MM.1S (cell line): ENCODE measurements at regions not wholly inside any gene's neighbourhood (a gene's known extent, or its start where the extent isn't known, plus 50 kb on each side); places are given as distances from the start of the nearest gene placed in this dataset.

Source experiments
- DNase-seq: peaks from one replicate; pipeline ENCODE4 v3.0.0-alpha.2; 2015
- H2AFZ ChIP-seq: fragments of 300-600 bp; sonication (generic); 2 replicates; pipeline ENCODE4 v1.6.0; 2016; ENCODE audit warnings: antibody characterized with exemption, low read length
- H3F3A ChIP-seq: fragments of 300-600 bp; sonication (generic); 2 replicates; pipeline ENCODE4 v1.6.1; 2016; ENCODE audit warnings: mild to moderate bottlenecking, antibody characterized with exemption, low read length, moderate library complexity, mixed read lengths; ENCODE audit not compliant: insufficient read depth
- H3K27ac ChIP-seq: fragments of 300-600 bp; sonication (generic); 2 replicates; pipeline ENCODE4 v1.5.1; 2016; ENCODE audit warnings: mild to moderate bottlenecking, low read length
- H3K27me3 ChIP-seq: fragments of 300-600 bp; sonication (generic); replicated peaks from 2 replicates; pipeline ENCODE4 v1.6.0; 2016; ENCODE audit warnings: low read length; ENCODE audit not compliant: insufficient read depth
- H3K36me3 ChIP-seq: fragments of 300-600 bp; sonication (generic); replicated peaks from 2 replicates; pipeline ENCODE4 v1.6.1; 2016; ENCODE audit warnings: mild to moderate bottlenecking, low read length, mixed read lengths; ENCODE audit not compliant: insufficient read depth
- H3K4me1 ChIP-seq: fragments of 300-600 bp; sonication (generic); 2 replicates; pipeline ENCODE4 v1.6.1; 2016; ENCODE audit warnings: low read length, mixed read lengths
- H3K4me2 ChIP-seq: fragments of 300-600 bp; sonication (generic); 2 replicates; pipeline ENCODE4 v1.6.0; 2016; ENCODE audit warnings: low read depth, low read length
- H3K4me3 ChIP-seq: fragments of 300-600 bp; sonication (generic); 2 replicates; pipeline ENCODE4 v1.5.1; 2016; ENCODE audit warnings: low read length, mixed read lengths
- H3K79me2 ChIP-seq: fragments of 300-600 bp; sonication (generic); 2 replicates; pipeline ENCODE4 v1.6.1; 2016; ENCODE audit warnings: mixed run types, low read length, mixed read lengths
- H3K9ac ChIP-seq: fragments of 300-600 bp; sonication (generic); 2 replicates; pipeline ENCODE4 v1.6.1; 2016; ENCODE audit warnings: low read length, mixed read lengths
- H3K9me2 ChIP-seq: fragments of 300-600 bp; sonication (generic); replicated peaks from 2 replicates; pipeline ENCODE4 v1.6.1; 2016; ENCODE audit warnings: mild to moderate bottlenecking, low read length, mixed read lengths; ENCODE audit not compliant: insufficient read depth
- H3K9me3 ChIP-seq: fragments of 300-600 bp; sonication (generic); replicated peaks from 2 replicates; pipeline ENCODE4 v1.6.1; 2016; ENCODE audit warnings: mild to moderate bottlenecking, low read length, mixed read lengths; ENCODE audit not compliant: insufficient read depth
- H4K20me1 ChIP-seq: fragments of 300-600 bp; sonication (generic); 2 replicates; pipeline ENCODE4 v1.6.1; 2016; ENCODE audit warnings: mild to moderate bottlenecking, low read length, moderate library complexity, mixed read lengths; ENCODE audit not compliant: insufficient read depth
- EZH2 ChIP-seq: fragments of 300-600 bp; sonication (generic); optimal IDR thresholded peaks from 2 replicates; pipeline ENCODE3; 2017; ENCODE audit warnings: low read depth, mild to moderate bottlenecking, antibody characterized with exemption, low read length, mixed read lengths
- EZH2phosphoT487 ChIP-seq: fragments of 300-600 bp; sonication (generic); IDR thresholded peaks from 2 replicates; pipeline ENCODE4 v1.6.1; 2018; ENCODE audit warnings: antibody characterized with exemption, low read length
- TF ChIP-seq, protein P1 (sequence below): fragments of 300-600 bp; sonication (generic); IDR thresholded peaks from 2 replicates; pipeline ENCODE4 v1.5.1; 2016; ENCODE audit warnings: antibody characterized with exemption, low read length, mixed read lengths

- no peak overlapping the region for H3K27ac ChIP-seq
These were observed 218.0 kb downstream of the UBE3A start for GRCh38 chr15:25220834-25221233.

DNA sequence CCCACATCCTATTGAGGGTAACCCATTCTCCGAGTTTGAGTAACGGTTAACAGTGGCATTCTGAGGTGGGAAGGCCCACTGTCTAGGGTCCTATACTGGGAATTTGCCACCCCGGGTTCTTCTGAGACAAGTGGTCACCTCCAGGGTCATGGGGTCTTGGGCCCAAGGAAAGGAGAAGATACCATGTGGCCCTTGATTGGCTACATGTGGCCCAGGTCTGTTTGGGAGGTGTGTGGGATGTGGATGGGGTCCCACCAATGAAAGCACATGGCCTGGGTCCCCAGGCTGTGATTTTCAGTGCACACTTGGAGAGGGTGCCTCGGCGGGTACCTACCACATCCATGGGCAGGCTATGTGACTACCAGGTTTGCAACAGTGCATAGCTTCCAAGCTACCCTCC is 214.4 kb downstream of the UBE3A start:
- Histone ChIP-seq H3K9me3 (no peaks in the 10 kb centered on the region), H3F3A (no peaks in the 10 kb centered on the region), H3K27me3 (no peaks in the 10 kb centered on the region), H3K27ac (no peak overlapping the region), H4K20me1 (no peaks in the 10 kb centered on the region), H3K79me2 (no peaks in the 10 kb centered on the region), H3K36me3 (no peaks in the 10 kb centered on the region), H3K9ac (no peak overlapping the region), H3K4me1 (no peaks in the 10 kb centered on the region), H3K4me3 (no peak overlapping the region), H3K4me2 (no peak overlapping the region), H2AFZ (no peak overlapping the region), H3K9me2 (no peaks in the 10 kb centered on the region)
- no peak for DNase-seq
- TF ChIP-seq EZH2phosphoT487 (no peak), EZH2 (no peak)
- TF ChIP-seq, protein P1, sequence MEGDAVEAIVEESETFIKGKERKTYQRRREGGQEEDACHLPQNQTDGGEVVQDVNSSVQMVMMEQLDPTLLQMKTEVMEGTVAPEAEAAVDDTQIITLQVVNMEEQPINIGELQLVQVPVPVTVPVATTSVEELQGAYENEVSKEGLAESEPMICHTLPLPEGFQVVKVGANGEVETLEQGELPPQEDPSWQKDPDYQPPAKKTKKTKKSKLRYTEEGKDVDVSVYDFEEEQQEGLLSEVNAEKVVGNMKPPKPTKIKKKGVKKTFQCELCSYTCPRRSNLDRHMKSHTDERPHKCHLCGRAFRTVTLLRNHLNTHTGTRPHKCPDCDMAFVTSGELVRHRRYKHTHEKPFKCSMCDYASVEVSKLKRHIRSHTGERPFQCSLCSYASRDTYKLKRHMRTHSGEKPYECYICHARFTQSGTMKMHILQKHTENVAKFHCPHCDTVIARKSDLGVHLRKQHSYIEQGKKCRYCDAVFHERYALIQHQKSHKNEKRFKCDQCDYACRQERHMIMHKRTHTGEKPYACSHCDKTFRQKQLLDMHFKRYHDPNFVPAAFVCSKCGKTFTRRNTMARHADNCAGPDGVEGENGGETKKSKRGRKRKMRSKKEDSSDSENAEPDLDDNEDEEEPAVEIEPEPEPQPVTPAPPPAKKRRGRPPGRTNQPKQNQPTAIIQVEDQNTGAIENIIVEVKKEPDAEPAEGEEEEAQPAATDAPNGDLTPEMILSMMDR: no peak

More at GRCh38 chr15:25220834-25221233, 218.0 kb downstream of the UBE3A start:
- H3K4me1 ChIP-seq: no peaks in the 10 kb centered on the region
- no peak overlapping the region for H2AFZ ChIP-seq
- H3F3A ChIP-seq: no peaks in the 10 kb centered on the region
- H3K36me3 ChIP-seq: no peaks in the 10 kb centered on the region
- no peaks in the 10 kb centered on the region for H3K27me3 ChIP-seq
- no peaks in the 10 kb centered on the region for H3K9me2 ChIP-seq
- H4K20me1 ChIP-seq: no peaks in the 10 kb centered on the region
- H3K79me2 ChIP-seq: no peaks in the 10 kb centered on the region
- H3K4me3 ChIP-seq: no peak overlapping the region
- no peak for DNase-seq
- no peak overlapping the region for H3K9ac ChIP-seq
- no peak for TF ChIP-seq EZH2phosphoT487
- TF ChIP-seq, protein P1: no peak
- no peak for TF ChIP-seq EZH2
- H3K9me3 ChIP-seq: no peaks in the 10 kb centered on the region
- no peak overlapping the region for H3K4me2 ChIP-seq

DNA sequence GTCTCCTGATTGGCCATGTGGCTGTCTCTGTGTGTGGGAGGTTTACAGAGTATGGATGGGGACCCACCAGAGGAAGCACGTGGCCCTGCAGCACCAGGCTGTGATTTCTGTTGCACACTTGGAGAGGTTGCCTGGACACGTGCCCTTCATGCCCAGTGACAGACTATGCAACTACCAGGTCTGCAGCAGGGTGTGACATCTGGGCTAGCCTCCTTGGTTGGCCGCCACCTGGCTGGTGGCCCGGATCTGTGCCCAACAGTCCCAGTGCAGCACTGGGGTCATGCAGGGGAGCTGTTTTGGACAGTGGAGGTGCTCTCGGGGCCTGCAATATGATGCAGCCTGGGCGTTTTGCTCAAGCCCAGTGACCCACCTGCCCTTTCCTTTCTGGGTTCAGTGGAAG is 212.5 kb downstream of the UBE3A start:
- Histone ChIP-seq H3F3A (no peaks in the 10 kb centered on the region), H3K4me3 (no peak overlapping the region), H3K4me1 (no peaks in the 10 kb centered on the region), H3K36me3 (no peaks in the 10 kb centered on the region), H3K9me3 (no peaks in the 10 kb centered on the region), H2AFZ (no peak overlapping the region), H3K9me2 (no peaks in the 10 kb centered on the region), H4K20me1 (no peaks in the 10 kb centered on the region), H3K27me3 (no peaks in the 10 kb centered on the region), H3K4me2 (no peak overlapping the region), H3K79me2 (no peaks in the 10 kb centered on the region), H3K27ac (no peak overlapping the region), H3K9ac (no peak overlapping the region)
- TF ChIP-seq, protein P1: no peak
- no peak for TF ChIP-seq EZH2phosphoT487
- no peak for TF ChIP-seq EZH2
- DNase-seq: no peak
